Erythroblast (primary cell): ENCODE measurements at regions not wholly inside any gene's neighbourhood (a gene's known extent, or its start where the extent isn't known, plus 50 kb on each side); places are given as distances from the start of the nearest gene placed in this dataset.

Experiments
- DNase-seq, 2 experiments: peaks; one replicate each; lab custom pipeline; 2025; lab: John Stamatoyannopoulos, UW
- GATA1 ChIP-seq: IDR thresholded peaks from 2 replicates; pipeline ENCODE4 v1.6.1; 2011; ENCODE audit warnings: low read depth, mild to moderate bottlenecking, control low read depth, low read length, moderate library complexity
- POLR2A ChIP-seq: IDR thresholded peaks from 2 replicates; pipeline ENCODE4 v1.6.1; 2011; ENCODE audit warnings: mild to moderate bottlenecking, low read length

GRCh38 chr9:80417211-80417773 is 845.5 kb downstream of the TLE4 start:
- no peak for DNase-seq
- TF ChIP-seq POLR2A: no peak
- no peak for TF ChIP-seq GATA1

GRCh38 chr9:80410106-80410505 is 838.3 kb downstream of the TLE4 start:
- DNase-seq: no peak
- TF ChIP-seq GATA1 (no peak), POLR2A (no peak)

GRCh38 chr9:80407220-80407619 is 835.5 kb downstream of the TLE4 start:
- DNase-seq: no peak
- TF ChIP-seq POLR2A (no peak), GATA1 (no peak)

DNA sequence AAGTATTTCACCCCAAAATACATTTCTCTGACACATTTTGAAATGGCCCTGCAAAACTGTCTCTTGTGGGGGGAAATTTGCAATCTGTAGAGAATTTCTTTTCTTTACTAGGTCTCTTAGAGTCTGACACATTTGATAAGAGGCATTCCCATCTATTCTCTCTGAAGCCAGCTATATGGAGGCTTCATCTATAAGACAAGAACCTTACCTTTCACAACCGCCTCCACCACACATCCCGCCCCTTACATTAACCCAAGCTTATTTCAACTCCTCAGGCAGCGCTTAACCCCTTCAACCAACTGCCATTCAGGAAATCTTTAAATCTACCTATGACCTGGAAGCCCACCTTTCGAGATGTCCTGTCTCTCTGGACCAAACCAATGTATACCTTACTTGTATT is 829.5 kb downstream of the TLE4 start:
- no peak for DNase-seq
- no peak for TF ChIP-seq GATA1
- TF ChIP-seq POLR2A: no peak

GRCh38 chr9:80400624-80401230 is 829.0 kb downstream of the TLE4 start:
- no peak for TF ChIP-seq POLR2A
- no peak for TF ChIP-seq GATA1

GRCh38 chr9:80399606-80400005 is 827.8 kb downstream of the TLE4 start:
- TF ChIP-seq GATA1 (no peak), POLR2A (no peak)
- no peak for DNase-seq

More at GRCh38 chr9:80400624-80401230, 829.0 kb downstream of the TLE4 start:
- DNase-seq: no peak

DNA sequence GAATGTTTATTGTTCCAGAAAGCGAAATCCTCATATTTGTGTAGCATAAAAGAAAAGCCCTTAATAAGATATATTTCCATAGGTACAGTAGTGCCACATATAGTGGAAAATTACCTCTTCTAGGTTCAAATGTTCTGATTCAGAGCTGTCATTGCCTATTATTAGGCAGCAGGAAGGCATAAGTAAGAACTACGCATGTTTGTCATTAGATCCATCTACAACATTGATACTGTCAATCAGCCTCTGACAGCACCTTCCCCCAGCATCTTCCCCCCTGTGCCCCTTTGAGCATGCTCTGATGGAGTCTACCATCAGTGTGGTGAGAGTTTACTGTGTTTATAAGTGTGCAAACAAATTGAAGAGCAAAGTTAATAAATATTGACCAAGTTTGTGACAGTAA is 816.1 kb downstream of the TLE4 start:
- no peak for DNase-seq
- no peak for TF ChIP-seq GATA1
- TF ChIP-seq POLR2A: no peak

DNA sequence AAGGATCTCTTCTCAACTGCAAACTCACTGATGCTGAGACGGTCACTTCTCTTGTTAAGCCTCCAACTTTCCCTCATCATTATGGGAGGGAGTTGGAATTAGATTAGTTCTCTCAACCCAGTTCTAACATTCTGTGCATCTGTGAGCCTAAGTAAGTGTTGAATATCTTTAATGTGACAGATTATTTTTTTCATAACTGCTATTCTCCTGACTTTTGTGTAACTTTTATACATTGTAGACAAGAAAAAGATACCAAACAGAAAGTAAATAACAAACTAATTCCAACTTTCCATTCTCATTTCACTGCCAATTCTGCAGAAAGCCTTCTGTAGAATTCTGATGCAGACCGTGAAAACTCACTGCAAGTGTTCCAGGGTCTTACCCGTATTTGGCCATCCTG is 813.5 kb downstream of the TLE4 start:
- TF ChIP-seq POLR2A: no peak
- no peak for TF ChIP-seq GATA1
- no peak for DNase-seq

DNA sequence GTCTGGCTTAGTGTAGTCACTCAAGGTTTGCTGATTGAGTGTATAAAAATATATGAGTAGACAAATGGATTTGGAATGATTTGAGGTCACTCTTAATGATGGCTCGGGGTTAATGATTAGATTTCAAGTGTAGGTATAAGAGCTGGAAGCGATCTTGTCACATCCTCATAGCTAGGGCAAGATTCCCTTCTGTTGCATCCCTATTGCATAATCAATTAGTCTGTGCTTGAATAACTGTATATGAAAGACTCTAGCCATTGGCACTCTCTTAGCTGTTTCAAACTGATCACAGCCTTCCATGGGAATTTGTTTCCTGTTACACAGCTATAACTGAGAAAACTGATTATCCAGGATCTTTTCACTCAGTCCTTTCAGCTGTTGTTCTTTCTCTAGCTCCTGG is 811.6 kb downstream of the TLE4 start:
- no peak for DNase-seq
- TF ChIP-seq GATA1 (no peak), POLR2A (no peak)

GRCh38 chr9:80382211-80382891 is 810.6 kb downstream of the TLE4 start:
- no peak for TF ChIP-seq GATA1
- TF ChIP-seq POLR2A: no peak
- no peak for DNase-seq

DNA sequence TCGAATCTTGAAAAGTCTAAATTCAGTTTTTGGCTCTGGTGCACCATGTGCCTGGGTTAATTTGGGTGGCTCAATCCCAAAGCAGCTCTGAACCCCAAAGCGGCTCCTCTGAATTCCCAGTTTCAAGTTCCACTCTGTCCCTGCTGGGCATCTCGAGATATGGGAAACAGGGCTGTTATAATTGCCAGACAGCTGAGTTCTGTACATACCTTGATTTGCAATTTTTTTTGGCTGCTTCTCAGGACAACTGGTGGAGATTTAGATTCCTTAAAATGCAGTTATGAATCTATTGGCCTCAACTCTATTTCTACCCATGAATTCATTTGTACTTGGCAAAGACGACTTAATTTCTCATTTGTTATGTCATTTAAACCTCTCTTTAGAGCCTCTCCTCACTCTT is 808.5 kb downstream of the TLE4 start:
- no peak for DNase-seq
- TF ChIP-seq GATA1: no peak
- no peak for TF ChIP-seq POLR2A

GRCh38 chr9:80378669-80379293 is 807.0 kb downstream of the TLE4 start:
- TF ChIP-seq POLR2A (no peak), GATA1 (no peak)
- peak in 1 of 2 experiments; percentile 0 for DNase-seq

- TF ChIP-seq GATA1: no peak
- no peak for TF ChIP-seq POLR2A
- no peak for DNase-seq
Measured at GRCh38 chr9:80376180-80376579, 804.4 kb downstream of the TLE4 start.

DNA sequence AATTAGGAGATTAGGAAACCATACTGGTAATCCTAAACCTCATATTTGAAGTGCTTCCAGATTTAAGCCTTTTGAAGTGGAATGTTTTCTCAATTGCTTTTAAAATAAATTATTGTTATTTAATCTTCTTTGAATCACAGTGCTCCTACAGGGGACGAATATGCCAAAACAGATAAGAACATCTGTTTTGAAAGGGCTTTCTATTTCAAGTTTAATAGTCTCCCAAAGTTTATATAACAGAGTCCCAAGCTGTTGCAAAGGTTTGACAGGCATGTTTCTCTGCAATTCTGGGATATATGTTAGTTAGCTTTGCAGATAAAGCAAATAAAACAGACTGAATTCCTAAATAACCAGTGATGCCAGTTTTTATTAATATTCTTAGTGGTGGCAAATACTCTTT is 803.7 kb downstream of the TLE4 start:
- no peak for DNase-seq
- no peak for TF ChIP-seq POLR2A
- no peak for TF ChIP-seq GATA1
